ENCODE measurements at regions not wholly inside any gene's neighbourhood (a gene's known extent, or its start where the extent isn't known, plus 50 kb on each side); places are given as distances from the start of the nearest gene placed in this dataset.

- no peak for DNase-seq (ENCODE audit: low spot score)
Measured at GRCh38 chr4:126238013-126238412, 923.3 kb downstream of the FAT4 start.

- no peak for DNase-seq (ENCODE audit: low spot score)
Measured at GRCh38 chr4:126241634-126242033, 926.9 kb downstream of the FAT4 start.

- no peak for DNase-seq (ENCODE audit: low spot score)
Measured at GRCh38 chr4:126242679-126243390, 928.1 kb downstream of the FAT4 start.

- DNase-seq (ENCODE audit: low spot score), result no peak
Measured at GRCh38 chr4:126247409-126247808, 932.7 kb downstream of the FAT4 start.

GRCh38 chr4:126250006-126250405 is 935.3 kb downstream of the FAT4 start:
- DNase-seq (ENCODE audit: low spot score), result no peak

GRCh38 chr4:126251169-126251568 is 936.4 kb downstream of the FAT4 start:
- DNase-seq (ENCODE audit: low spot score), result no peak

GRCh38 chr4:126262665-126263064 is 947.9 kb downstream of the FAT4 start:
- no peak for DNase-seq (ENCODE audit: low spot score)

GRCh38 chr4:126264839-126265238 is 950.1 kb downstream of the FAT4 start:
- DNase-seq (ENCODE audit: low spot score), result no peak

GRCh38 chr4:126265888-126266287 is 951.1 kb downstream of the FAT4 start:
- DNase-seq (ENCODE audit: low spot score), result no peak

- no peak for DNase-seq (ENCODE audit: low spot score)
Measured at GRCh38 chr4:126267689-126268088, 952.9 kb downstream of the FAT4 start.

- DNase-seq (ENCODE audit: low spot score), result no peak
Measured at GRCh38 chr4:126268106-126268505, 953.4 kb downstream of the FAT4 start.

- DNase-seq (ENCODE audit: low spot score), result no peak
Measured at GRCh38 chr4:126269106-126269505, 954.4 kb downstream of the FAT4 start.

GRCh38 chr4:126271292-126271691 is 956.5 kb downstream of the FAT4 start:
- DNase-seq (ENCODE audit: low spot score), result no peak

- no peak for DNase-seq (ENCODE audit: low spot score)
Measured at GRCh38 chr4:126273746-126274145, 959.0 kb downstream of the FAT4 start.

GRCh38 chr4:126291886-126292285 is 977.1 kb downstream of the FAT4 start:
- no peak for DNase-seq (ENCODE audit: low spot score)

- no peak for DNase-seq (ENCODE audit: low spot score)
Measured at GRCh38 chr4:126298271-126298670, 983.5 kb downstream of the FAT4 start.

- no peak for DNase-seq (ENCODE audit: low spot score)
Measured at GRCh38 chr4:126306152-126306869, 991.6 kb downstream of the FAT4 start.

- no peak for DNase-seq (ENCODE audit: low spot score)
Measured at GRCh38 chr4:126318376-126318775, 1003.6 kb downstream of the FAT4 start.

GRCh38 chr4:126328914-126329313 is 1014.2 kb downstream of the FAT4 start:
- DNase-seq (ENCODE audit: low spot score), result no peak

GRCh38 chr4:126338548-126338947 is 1023.8 kb downstream of the FAT4 start:
- DNase-seq (ENCODE audit: low spot score), result no peak

- no peak for DNase-seq (ENCODE audit: low spot score)
Measured at GRCh38 chr4:126341927-126342326, 1027.2 kb downstream of the FAT4 start.

- DNase-seq (ENCODE audit: low spot score), result no peak
Measured at GRCh38 chr4:126344472-126344871, 1029.7 kb downstream of the FAT4 start.

- no peak for DNase-seq (ENCODE audit: low spot score)
Measured at GRCh38 chr4:126346654-126347053, 1031.9 kb downstream of the FAT4 start.

GRCh38 chr4:126354784-126355183 is 1040.0 kb downstream of the FAT4 start:
- no peak for DNase-seq (ENCODE audit: low spot score)
